Activated T-helper 1 cell treated with anti-CD3 and anti-CD28 coated beads, Interleukin-12 subunit alpha, Interleukin-12 subunit beta, Interleukin-2, Interleukin-4 antibody, amounts not matched to agents 30 ng/mL and 10 ng/mL and 1 ng/mL, durations not matched to agents 14 hours and 24 hours and 36 hours (primary cell): ENCODE measurements at regions not wholly inside any gene's neighbourhood (a gene's known extent, or its start where the extent isn't known, plus 50 kb on each side); places are given as distances from the start of the nearest gene placed in this dataset.

Source experiments
- DNase-seq: peaks from one replicate; pipeline ENCODE4 v3.0.0; 2021; ENCODE audit warnings: low spot score
- H3K27ac Mint-ChIP-seq: one replicate; pipeline ENCODE4 v1.8.0; 2021; ENCODE audit warnings: mild to moderate bottlenecking, mixed read lengths
- H3K27me3 Mint-ChIP-seq: one replicate; pipeline ENCODE4 v1.8.0; 2022; ENCODE audit warnings: mild to moderate bottlenecking, moderate library complexity, mixed read lengths; ENCODE audit not compliant: insufficient read depth
- H3K36me3 Mint-ChIP-seq: one replicate; pipeline ENCODE4 v1.8.0; 2021; ENCODE audit warnings: low read depth, mixed read lengths
- H3K4me1 Mint-ChIP-seq: one replicate; pipeline ENCODE4 v1.8.0; 2021; ENCODE audit warnings: low read depth, mixed read lengths
- H3K4me3 Mint-ChIP-seq: one replicate; pipeline ENCODE4 v1.8.0; 2021; ENCODE audit warnings: mild to moderate bottlenecking, moderate library complexity, mixed read lengths
- H3K9me3 Mint-ChIP-seq: one replicate; pipeline ENCODE4 v1.8.0; 2021; ENCODE audit warnings: mixed read lengths
- intact Hi-C: fragments of 100-400 bp; cut with micrococcal nuclease; formaldehyde crosslinking; loops from one replicate; pipeline ENCODE4 v1.15.1; 2024

DNA sequence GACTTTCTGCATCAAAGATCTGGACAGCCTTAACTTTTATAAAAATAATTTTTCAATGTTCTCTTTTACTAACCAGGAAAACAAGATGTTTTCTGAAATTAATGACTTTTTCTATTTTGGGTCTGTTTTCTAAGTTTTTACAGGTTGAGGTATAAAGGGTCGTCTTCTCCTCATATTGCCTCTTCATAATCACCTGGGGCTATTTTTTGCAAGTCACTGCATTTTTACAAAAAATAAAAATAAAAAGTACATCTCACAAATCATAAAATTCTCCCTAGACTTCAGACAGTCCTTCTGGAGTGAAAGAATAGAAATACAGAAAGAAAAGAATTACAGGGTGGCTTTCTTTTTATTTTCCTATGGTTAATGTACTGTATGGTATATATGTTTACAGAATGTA lies 168.5 kb downstream of the PALM2AKAP2 start:
- Mint-ChIP-seq H3K36me3 (peaks cover 10% of the 10 kb centered on the region), H3K27me3 (peaks cover 2% of the 10 kb centered on the region), H3K27ac (no peak overlapping the region), H3K4me1 (peaks cover 42% of the 10 kb centered on the region), H3K4me3 (no peak overlapping the region), H3K9me3 (peaks cover 5% of the 10 kb centered on the region)
- no peak for DNase-seq
- intact Hi-C loops = no loop called here

DNA sequence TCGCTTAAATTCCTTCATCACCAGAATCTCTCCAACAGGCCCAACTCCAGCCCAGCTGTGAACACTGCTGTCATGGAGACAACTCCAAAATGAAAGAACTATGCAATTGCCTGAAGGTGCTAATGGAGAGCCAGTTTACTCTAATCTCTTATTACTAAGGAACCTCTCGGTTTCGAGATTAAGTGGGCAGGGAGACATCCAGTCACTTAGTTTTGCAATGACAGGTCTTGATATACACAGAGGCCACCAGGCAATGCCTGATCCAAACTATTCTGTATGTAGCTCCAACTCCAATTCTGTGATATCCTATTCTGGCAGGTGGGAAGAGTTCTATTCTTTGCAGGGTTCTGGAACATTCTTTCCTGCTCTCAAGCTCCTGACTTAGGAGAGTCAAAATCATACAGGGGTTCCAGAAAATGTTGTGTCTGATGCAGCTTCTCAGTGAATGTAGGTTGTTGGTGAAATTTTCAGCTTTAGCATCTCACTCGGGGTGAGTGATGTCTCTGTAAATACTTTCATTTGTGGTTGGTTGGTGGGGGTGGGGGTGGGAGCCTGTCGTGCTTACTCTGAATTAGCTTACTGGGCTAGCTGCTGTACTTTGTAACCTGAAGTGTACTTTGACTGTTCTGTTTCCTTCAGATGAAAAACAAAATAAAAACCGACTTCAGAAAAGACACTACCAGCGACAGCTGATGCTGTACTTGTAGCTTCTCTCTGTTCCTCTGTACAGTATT lies 170.9 kb downstream of the PALM2AKAP2 start:
- Mint-ChIP-seq H3K27ac (peak overlapping the region; percentile 91), H3K27me3 (peaks cover 2% of the 10 kb centered on the region), H3K4me1 (peaks cover 42% of the 10 kb centered on the region), H3K36me3 (peaks cover 10% of the 10 kb centered on the region), H3K4me3 (peak overlapping the region; percentile 31), H3K9me3 (peaks cover 5% of the 10 kb centered on the region)
- intact Hi-C loops = loop anchor here (1.0 kb wide), 10 partner anchors 13 to 197 kb away; no protein-coding TSS in a partner anchor
- no peak for DNase-seq

DNA sequence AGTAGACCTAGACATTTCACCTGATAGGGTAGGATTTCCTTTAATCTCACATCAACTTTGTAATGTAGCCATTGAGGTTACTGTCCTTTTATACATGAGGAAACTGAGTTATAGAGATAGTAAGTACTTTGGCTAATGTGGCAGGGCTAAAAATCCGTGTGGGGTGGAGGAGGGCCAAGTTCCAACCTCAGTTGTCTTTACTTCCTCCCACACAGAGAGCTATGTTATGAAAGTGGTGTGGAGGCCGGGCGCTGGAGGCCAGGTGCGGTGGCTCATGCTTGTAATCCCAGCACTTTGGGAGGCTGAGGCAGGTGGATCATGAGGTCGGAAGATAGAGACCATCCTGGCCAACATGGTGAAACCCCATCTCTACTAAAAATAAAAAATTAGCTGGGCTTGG lies 173.3 kb downstream of the PALM2AKAP2 start:
- H3K27me3 Mint-ChIP-seq = peaks cover 2% of the 10 kb centered on the region
- H3K4me1 Mint-ChIP-seq = peaks cover 48% of the 10 kb centered on the region
- intact Hi-C loops = no loop called here

DNA sequence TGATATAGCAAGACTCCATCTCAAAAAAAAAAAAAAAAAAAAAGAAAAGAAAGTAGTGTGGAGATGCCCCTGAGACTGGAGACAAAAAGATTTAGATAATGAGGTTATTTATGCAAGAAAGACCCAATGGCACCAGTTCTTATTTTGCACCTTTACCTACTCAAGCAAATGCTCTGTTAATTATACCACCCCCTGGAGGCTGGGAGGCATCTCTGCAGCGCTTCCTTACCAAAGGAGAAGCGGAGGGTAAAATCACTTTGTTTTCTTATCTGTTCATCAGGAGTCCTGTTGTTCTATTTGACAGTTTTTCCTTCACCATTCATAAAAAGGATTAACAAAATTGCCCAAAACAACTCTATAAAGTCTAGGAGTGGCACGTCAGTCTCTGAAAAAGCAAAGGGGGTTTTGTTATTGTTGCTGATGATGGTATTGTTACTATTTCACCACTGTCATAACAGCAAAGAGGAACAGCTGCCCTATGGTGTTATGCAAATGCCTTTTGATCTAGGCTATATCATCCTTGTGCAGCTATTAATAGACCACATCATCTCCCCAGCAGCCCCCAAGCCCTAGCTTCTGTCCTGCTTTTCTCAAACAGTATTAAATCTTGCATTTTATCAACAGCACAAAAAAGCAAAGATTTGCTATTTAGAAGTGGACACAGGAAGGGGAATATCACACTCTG lies 174.0 kb downstream of the PALM2AKAP2 start:
- no peak overlapping the region for H3K4me3 Mint-ChIP-seq
- DNase-seq = no peak
- H3K9me3 Mint-ChIP-seq = peaks cover 5% of the 10 kb centered on the region
- no peaks in the 10 kb centered on the region for H3K27me3 Mint-ChIP-seq
- peaks cover 48% of the 10 kb centered on the region for H3K4me1 Mint-ChIP-seq
- intact Hi-C loops = no loop called here
- peaks cover 7% of the 10 kb centered on the region for H3K36me3 Mint-ChIP-seq
- H3K27ac Mint-ChIP-seq = no peak overlapping the region

More for the DNA sequence above, 173.3 kb downstream of the PALM2AKAP2 start:
- Mint-ChIP-seq H3K4me3 (no peak overlapping the region), H3K27ac (no peak overlapping the region), H3K9me3 (peaks cover 5% of the 10 kb centered on the region), H3K36me3 (peaks cover 7% of the 10 kb centered on the region)
- no peak for DNase-seq

DNA sequence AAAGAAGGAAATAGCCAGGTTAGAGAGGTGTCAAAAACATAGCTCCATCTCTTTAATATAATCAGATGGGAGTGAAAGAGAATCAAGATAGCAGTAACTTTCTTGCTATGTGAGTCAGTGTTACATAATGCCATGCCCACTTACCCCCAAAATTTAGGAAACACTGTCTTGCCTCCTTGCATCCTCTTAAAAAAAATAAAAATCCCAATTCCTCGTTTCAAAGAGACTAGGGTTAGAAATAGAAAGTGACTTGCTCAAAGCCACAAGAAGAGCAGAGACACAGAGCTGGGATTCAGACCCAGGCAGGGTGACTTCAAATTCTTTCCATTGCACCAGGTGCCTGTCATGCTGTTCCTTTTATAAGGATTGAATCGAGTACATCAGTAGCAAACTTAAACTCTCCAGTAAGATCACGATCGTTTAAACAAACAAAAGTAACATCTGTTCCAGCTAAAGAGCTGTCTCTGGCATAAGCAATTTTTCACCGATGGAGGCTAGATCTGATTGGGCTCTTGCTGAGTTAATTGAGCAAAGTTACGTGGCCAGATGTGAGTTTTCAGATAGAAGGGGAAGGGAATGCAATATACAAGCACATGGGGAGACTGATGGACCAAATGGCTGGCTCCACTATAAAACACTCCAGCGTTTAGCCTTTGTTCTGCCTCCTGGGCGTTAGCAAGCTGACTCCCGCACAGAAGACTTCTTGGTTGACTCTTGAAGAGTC lies 176.9 kb downstream of the PALM2AKAP2 start:
- peaks cover 40% of the 10 kb centered on the region for H3K4me1 Mint-ChIP-seq
- peaks cover 5% of the 10 kb centered on the region for H3K9me3 Mint-ChIP-seq
- no peak for DNase-seq
- H3K27me3 Mint-ChIP-seq = peaks cover 4% of the 10 kb centered on the region
- H3K4me3 Mint-ChIP-seq = no peak overlapping the region
- intact Hi-C loops = loop anchor here (1.0 kb wide), 1 partner anchor 9 kb away; no protein-coding TSS in a partner anchor
- peaks cover 9% of the 10 kb centered on the region for H3K36me3 Mint-ChIP-seq
- no peak overlapping the region for H3K27ac Mint-ChIP-seq

DNA sequence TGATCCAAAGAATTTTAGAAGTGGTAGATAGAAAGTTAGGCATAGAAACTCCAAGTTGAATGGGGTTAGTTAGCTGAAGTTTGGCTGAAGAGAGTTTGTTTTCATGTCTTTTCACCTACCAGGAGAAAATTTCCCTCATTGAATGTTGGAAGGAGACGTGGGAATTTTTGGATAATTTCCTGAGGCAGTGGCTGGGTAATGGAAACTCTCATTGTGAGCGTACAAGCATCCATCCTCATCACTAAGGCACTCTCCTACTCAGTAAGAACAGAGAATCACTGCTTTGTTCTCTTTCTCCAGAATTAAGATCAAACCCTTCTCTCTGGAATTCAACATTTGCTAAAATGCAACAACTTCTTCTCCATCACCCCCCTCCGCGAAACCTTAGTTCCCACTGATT lies 179.7 kb downstream of the PALM2AKAP2 start:
- H3K4me3 Mint-ChIP-seq = no peak overlapping the region
- H3K9me3 Mint-ChIP-seq = no peaks in the 10 kb centered on the region
- DNase-seq = no peak
- peaks cover 4% of the 10 kb centered on the region for H3K27me3 Mint-ChIP-seq
- peaks cover 9% of the 10 kb centered on the region for H3K36me3 Mint-ChIP-seq
- intact Hi-C loops = no loop called here
- no peak overlapping the region for H3K27ac Mint-ChIP-seq
- peaks cover 45% of the 10 kb centered on the region for H3K4me1 Mint-ChIP-seq

DNA sequence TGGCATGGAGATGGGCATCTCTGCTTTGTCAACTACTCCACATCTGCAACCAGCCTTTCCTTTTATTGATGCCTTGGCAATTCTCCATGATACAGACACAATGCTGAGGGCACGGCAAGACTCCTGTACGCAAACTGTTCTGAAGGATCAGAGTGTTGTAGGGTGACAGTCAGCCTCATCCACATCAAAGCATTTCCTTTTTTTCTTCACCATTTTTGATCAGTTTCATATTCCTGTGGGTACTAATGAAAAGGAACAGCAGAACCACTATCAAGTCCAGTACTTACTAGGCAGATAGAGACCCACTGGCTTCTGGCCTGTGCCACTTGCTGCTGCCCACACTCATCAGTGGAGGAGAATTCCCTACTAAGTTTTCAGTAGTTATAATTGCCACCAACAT lies 181.6 kb downstream of the PALM2AKAP2 start:
- no peak for DNase-seq
- Mint-ChIP-seq H3K4me3 (no peak overlapping the region), H3K27ac (no peak overlapping the region), H3K36me3 (peaks cover 16% of the 10 kb centered on the region), H3K27me3 (peaks cover 9% of the 10 kb centered on the region), H3K9me3 (no peaks in the 10 kb centered on the region), H3K4me1 (peaks cover 56% of the 10 kb centered on the region)
- intact Hi-C loops = no loop called here

DNA sequence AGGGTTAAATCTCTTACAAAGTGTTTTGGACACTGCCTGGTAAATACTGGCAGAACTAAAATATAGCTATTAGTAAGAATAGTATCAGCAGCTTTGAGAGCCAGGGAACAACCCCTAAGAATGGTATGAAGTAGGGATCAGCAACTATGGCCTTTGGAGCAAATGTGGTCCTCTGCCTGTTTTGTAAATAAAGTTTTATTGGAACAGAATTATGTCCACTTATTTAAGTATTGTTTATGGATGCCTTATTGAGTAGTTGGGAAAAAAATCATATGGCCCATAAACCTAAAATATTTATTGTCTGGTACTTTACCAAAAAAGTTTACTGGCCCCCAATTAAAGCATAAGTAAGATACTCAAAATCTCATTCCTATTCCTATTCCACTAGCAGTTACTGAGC lies 182.2 kb downstream of the PALM2AKAP2 start:
- peaks cover 9% of the 10 kb centered on the region for H3K27me3 Mint-ChIP-seq
- no peaks in the 10 kb centered on the region for H3K9me3 Mint-ChIP-seq
- peaks cover 56% of the 10 kb centered on the region for H3K4me1 Mint-ChIP-seq
- H3K4me3 Mint-ChIP-seq = no peak overlapping the region
- H3K27ac Mint-ChIP-seq = no peak overlapping the region
- peaks cover 16% of the 10 kb centered on the region for H3K36me3 Mint-ChIP-seq
- intact Hi-C loops = no loop called here
- no peak for DNase-seq

DNA sequence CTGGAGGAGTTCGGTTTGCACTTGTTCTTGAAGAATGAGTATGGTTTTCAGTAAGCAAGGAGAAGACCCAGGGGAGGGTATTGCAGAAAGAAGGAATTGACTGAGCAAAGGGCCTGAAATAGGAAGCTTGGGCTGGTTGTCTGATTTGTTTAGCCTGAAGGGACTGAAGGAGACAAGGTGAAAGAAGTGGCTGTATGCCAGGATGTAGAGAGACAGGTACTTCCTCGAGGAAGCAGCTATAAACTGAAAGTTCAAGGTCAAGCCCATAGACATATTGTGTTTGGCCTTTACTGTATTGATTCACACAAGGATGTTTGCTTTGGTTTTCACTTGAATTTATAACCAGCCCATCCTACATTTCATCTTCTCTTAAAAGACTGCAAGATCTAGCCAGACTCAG lies 183.1 kb downstream of the PALM2AKAP2 start:
- H3K4me1 Mint-ChIP-seq = peaks cover 61% of the 10 kb centered on the region
- peaks cover 16% of the 10 kb centered on the region for H3K36me3 Mint-ChIP-seq
- DNase-seq = no peak
- H3K9me3 Mint-ChIP-seq = no peaks in the 10 kb centered on the region
- H3K27ac Mint-ChIP-seq = no peak overlapping the region
- peaks cover 9% of the 10 kb centered on the region for H3K27me3 Mint-ChIP-seq
- H3K4me3 Mint-ChIP-seq = no peak overlapping the region
- intact Hi-C loops = no loop called here

DNA sequence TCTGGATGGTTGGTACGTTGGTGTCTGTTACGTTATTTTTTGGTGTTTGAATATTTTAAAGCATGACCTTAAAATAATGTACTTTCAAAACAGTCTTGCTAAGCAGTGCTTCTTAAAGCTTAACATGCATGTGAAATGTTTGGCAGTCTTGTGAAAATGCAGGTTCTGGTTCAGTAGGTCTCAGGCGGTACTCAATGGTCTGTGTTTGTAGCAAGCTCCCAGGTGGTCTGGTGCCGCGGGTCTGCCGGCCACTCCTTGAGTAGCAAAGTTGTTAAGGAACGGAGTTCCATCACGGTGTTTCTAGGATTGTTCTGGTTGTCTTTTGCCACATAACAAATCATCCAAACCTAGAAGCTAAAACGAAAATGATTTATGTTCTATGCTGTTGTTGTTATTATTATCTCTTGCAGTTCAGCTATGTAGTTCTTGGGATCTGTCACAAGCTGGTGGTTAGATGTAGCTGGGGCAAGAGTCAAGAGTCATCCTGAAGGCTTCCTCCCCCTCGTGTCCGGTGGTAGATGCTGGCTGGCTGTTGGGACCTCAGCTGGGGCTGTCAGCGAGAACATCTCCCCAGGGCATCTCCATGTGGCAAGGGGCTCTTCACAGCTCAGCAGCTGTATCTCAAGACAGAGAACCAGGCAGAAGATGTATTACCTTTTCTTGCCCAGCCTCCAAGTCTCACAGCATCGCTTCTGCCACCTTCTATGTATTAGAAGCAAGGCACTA lies 186.8 kb downstream of the PALM2AKAP2 start:
- Mint-ChIP-seq H3K27ac (no peak overlapping the region), H3K27me3 (peaks cover 5% of the 10 kb centered on the region), H3K4me3 (no peak overlapping the region), H3K36me3 (peaks cover 12% of the 10 kb centered on the region), H3K4me1 (peaks cover 83% of the 10 kb centered on the region), H3K9me3 (no peaks in the 10 kb centered on the region)
- intact Hi-C loops = loop anchor here (1.0 kb wide), 1 partner anchor 10 kb away; no protein-coding TSS in a partner anchor
- DNase-seq = no peak

DNA sequence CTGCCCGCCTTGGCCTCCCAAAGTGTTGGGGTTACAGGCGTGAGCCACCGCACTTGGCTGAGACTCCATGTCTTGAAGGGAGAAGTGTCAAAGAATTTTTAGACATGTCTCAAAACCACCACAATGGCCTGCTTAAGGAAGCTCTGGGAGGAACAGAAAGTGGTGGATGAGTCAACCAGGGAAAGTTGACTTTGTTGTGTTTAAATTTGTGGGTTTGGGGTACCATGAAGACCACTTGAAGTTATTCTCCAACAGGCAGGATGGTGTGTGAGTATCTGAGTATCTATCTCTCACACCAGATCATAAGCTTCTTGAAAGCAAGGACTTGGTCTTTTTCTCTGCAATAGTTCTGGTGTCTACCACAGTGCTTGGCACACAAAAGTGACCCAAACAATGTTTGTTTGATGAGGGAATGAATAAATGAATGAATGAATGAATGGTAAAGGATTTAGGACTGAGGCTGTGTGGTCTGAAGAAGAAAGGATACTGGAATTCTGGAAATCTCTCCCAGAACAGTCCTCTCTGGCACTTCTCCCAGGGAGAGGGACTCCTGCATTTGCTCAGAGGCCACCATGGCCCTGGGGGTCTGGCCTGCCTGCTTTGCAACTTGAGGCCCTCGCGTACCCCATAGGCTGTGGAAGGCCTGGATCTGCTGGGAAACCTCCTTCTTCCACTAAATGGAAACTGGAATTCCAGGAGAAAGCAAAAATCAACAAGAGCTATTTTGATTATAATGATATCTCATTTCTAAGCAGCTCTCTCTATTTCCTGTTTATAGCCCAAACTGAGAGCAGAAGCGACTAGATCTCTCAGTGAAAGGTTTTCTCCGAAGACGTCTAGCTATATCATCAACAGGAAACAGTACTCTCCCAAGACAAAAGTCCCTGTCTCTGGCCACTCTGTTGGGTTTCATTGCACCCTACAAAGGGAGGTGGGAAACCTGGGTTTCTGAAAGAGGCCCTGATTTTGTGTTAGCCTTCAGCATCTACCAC lies 187.9 kb downstream of the PALM2AKAP2 start:
- intact Hi-C loops = loop anchor here (1.0 kb wide), 1 partner anchor 17 kb away; no protein-coding TSS in a partner anchor
- Mint-ChIP-seq H3K27me3 (peaks cover 5% of the 10 kb centered on the region), H3K4me1 (peaks cover 88% of the 10 kb centered on the region), H3K36me3 (peaks cover 13% of the 10 kb centered on the region), H3K4me3 (peak overlapping the region; percentile 63), H3K9me3 (no peaks in the 10 kb centered on the region), H3K27ac (peak overlapping the region; percentile 96)
- DNase-seq = peak; percentile 30
